IPS-15b (cell line): ENCODE measurements at regions not wholly inside any gene's neighbourhood (a gene's known extent, or its start where the extent isn't known, plus 50 kb on each side); places are given as distances from the start of the nearest gene placed in this dataset.

Experiments used
- H3K27me3 ChIP-seq: one replicate; pipeline ENCODE4 v1.6.1; 2013; ENCODE audit warnings: low read length; ENCODE audit not compliant: control insufficient read depth, insufficient read depth
- H3K36me3 ChIP-seq: one replicate; pipeline ENCODE4 v1.6.1; 2013; ENCODE audit warnings: low read length; ENCODE audit not compliant: control insufficient read depth, insufficient read depth
- H3K4me1 ChIP-seq: one replicate; pipeline ENCODE4 v1.6.1; 2013; ENCODE audit warnings: mild to moderate bottlenecking, low read length; ENCODE audit not compliant: control insufficient read depth, insufficient read depth
- H3K4me3 ChIP-seq: one replicate; pipeline ENCODE4 v1.5.1; 2013; ENCODE audit warnings: low read depth, low read length
- H3K9ac ChIP-seq: one replicate; pipeline ENCODE4 v1.6.1; 2013; ENCODE audit warnings: low read depth, mild to moderate bottlenecking, low read length
- H3K9me3 ChIP-seq: one replicate; pipeline ENCODE4 v1.6.1; 2013; ENCODE audit warnings: mild to moderate bottlenecking, low read length; ENCODE audit not compliant: control insufficient read depth, insufficient read depth

DNA sequence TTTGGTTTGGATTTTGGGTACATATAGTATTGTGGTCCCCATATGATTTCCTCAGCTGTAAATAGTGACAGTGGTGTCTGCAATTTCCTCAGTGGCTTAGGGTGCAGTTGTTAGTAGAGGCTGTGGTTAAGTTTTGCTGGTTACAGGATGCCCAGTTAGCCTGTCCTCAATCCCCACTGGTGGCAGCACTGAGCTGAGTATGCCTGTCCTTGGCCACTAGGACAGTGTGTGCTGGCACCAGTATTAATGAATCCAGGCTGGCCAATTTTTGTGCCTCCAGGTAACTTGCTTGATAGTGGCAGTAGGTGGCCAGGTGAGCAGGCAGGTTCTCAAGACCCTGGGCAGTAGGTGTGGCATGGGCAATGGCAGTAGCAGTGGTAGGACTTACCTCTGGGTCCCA lies 973.1 kb downstream of the TMEM182 start:
- no peaks in the 10 kb centered on the region for H3K4me1 ChIP-seq
- H3K27me3 ChIP-seq, result no peaks in the 10 kb centered on the region
- no peak overlapping the region for H3K4me3 ChIP-seq
- H3K36me3 ChIP-seq, result no peaks in the 10 kb centered on the region
- no peaks in the 10 kb centered on the region for H3K9me3 ChIP-seq
- H3K9ac ChIP-seq, result no peak overlapping the region

GRCh38 chr2:103738108-103738507 lies 976.3 kb downstream of the TMEM182 start:
- Histone ChIP-seq H3K4me3 (no peak overlapping the region), H3K9me3 (no peaks in the 10 kb centered on the region), H3K4me1 (no peaks in the 10 kb centered on the region)

GRCh38 chr2:103738606-103739005 lies 976.8 kb downstream of the TMEM182 start:
- Histone ChIP-seq H3K4me1 (no peaks in the 10 kb centered on the region), H3K4me3 (no peak overlapping the region), H3K36me3 (no peaks in the 10 kb centered on the region), H3K9me3 (no peaks in the 10 kb centered on the region), H3K9ac (no peak overlapping the region), H3K27me3 (no peaks in the 10 kb centered on the region)

More at GRCh38 chr2:103738108-103738507, 976.3 kb downstream of the TMEM182 start:
- Histone ChIP-seq H3K27me3 (no peaks in the 10 kb centered on the region), H3K9ac (no peak overlapping the region), H3K36me3 (no peaks in the 10 kb centered on the region)

- Histone ChIP-seq H3K36me3 (no peaks in the 10 kb centered on the region), H3K27me3 (no peaks in the 10 kb centered on the region), H3K9ac (no peak overlapping the region), H3K9me3 (no peaks in the 10 kb centered on the region), H3K4me3 (no peak overlapping the region), H3K4me1 (no peaks in the 10 kb centered on the region)
Observed at GRCh38 chr2:103739186-103739585, 977.4 kb downstream of the TMEM182 start.

DNA sequence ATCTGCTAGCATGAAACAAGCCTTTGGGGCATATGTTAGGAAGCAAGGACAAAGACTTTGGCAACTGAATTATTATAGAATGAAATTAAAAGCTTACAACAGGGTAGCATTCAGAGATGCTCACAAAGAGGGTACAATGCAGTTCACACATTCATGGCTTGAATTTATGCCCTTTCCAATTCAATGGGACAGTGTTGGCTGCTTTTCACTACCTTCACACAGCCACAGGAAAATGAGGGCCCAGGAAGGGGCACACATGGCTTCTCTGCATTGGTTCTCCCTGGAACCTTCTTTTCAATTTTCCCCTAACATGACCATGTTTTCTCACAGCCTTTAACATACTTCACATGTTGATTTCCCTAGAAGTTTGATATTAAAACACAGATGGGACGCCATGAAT lies 978.1 kb downstream of the TMEM182 start:
- Histone ChIP-seq H3K27me3 (no peaks in the 10 kb centered on the region), H3K9me3 (no peaks in the 10 kb centered on the region), H3K9ac (no peak overlapping the region), H3K36me3 (no peaks in the 10 kb centered on the region), H3K4me1 (no peaks in the 10 kb centered on the region), H3K4me3 (no peak overlapping the region)

DNA sequence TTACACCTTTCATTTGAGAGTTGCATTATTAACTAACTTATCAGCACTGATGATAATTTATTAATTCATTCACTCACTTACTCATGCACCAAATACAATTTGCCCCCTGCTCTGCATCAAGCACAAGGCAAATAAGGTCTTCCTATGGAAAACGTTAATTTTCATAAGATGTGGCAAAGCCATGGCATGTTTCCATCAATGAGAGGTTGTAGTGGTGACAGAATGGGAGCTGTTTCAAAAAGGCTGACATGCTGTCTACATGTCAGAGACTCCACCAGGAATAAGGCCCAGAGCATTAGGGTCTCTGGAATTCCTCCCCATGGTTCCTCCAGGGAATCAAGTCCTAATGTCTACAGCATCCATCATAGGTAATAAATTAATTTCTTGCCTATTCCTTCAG lies 978.8 kb downstream of the TMEM182 start:
- Histone ChIP-seq H3K9ac (no peak overlapping the region), H3K27me3 (no peaks in the 10 kb centered on the region), H3K4me1 (no peaks in the 10 kb centered on the region), H3K36me3 (no peaks in the 10 kb centered on the region), H3K4me3 (no peak overlapping the region), H3K9me3 (no peaks in the 10 kb centered on the region)

- Histone ChIP-seq H3K36me3 (no peaks in the 10 kb centered on the region), H3K27me3 (no peaks in the 10 kb centered on the region), H3K4me3 (no peak overlapping the region), H3K4me1 (no peaks in the 10 kb centered on the region), H3K9ac (no peak overlapping the region), H3K9me3 (no peaks in the 10 kb centered on the region)
Observed at GRCh38 chr2:103743195-103743594, 981.4 kb downstream of the TMEM182 start.

GRCh38 chr2:103754530-103754929 lies 992.7 kb downstream of the TMEM182 start:
- no peaks in the 10 kb centered on the region for H3K9me3 ChIP-seq
- H3K4me3 ChIP-seq, result no peak overlapping the region
- no peaks in the 10 kb centered on the region for H3K36me3 ChIP-seq
- no peak overlapping the region for H3K9ac ChIP-seq
- H3K27me3 ChIP-seq, result no peaks in the 10 kb centered on the region
- no peaks in the 10 kb centered on the region for H3K4me1 ChIP-seq

- H3K9me3 ChIP-seq, result no peaks in the 10 kb centered on the region
Observed at GRCh38 chr2:103773884-103774283, 1012.1 kb downstream of the TMEM182 start.

GRCh38 chr2:103780088-103780702 lies 1018.4 kb downstream of the TMEM182 start:
- Histone ChIP-seq H3K9me3 (no peaks in the 10 kb centered on the region), H3K36me3 (no peaks in the 10 kb centered on the region), H3K27me3 (peaks cover 6% of the 10 kb centered on the region), H3K4me3 (no peak overlapping the region), H3K9ac (no peak overlapping the region), H3K4me1 (no peaks in the 10 kb centered on the region)

More at GRCh38 chr2:103773884-103774283, 1012.1 kb downstream of the TMEM182 start:
- H3K27me3 ChIP-seq, result no peaks in the 10 kb centered on the region
- peaks cover 4% of the 10 kb centered on the region for H3K4me1 ChIP-seq
- no peak overlapping the region for H3K9ac ChIP-seq
- H3K36me3 ChIP-seq, result no peaks in the 10 kb centered on the region
- no peak overlapping the region for H3K4me3 ChIP-seq

DNA sequence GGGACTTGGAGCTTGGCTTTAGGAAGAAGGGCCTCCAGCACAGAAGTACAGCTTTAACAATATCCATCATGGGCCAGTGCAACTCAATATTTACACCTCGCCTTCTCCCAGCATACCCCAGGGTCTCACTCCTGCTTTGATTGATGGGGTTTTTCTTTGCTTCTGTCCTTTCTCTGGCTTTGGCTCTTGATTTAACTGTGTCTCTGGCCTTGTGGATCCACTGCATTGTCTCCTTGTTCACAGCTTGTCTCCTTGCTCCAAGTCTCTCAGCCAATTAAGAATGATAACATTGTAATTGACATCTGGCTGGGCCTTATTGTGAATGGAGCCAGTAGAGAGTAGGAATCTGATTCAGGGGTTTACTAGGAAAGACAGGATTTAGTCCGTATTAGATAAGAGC lies 1019.5 kb downstream of the TMEM182 start:
- H3K9ac ChIP-seq, result no peak overlapping the region
- H3K4me3 ChIP-seq, result no peak overlapping the region
- no peaks in the 10 kb centered on the region for H3K4me1 ChIP-seq
- no peaks in the 10 kb centered on the region for H3K36me3 ChIP-seq
- H3K9me3 ChIP-seq, result no peaks in the 10 kb centered on the region
- peaks cover 6% of the 10 kb centered on the region for H3K27me3 ChIP-seq

- Histone ChIP-seq H3K9ac (no peak overlapping the region), H3K36me3 (no peaks in the 10 kb centered on the region), H3K4me3 (no peak overlapping the region), H3K27me3 (peaks cover 27% of the 10 kb centered on the region), H3K4me1 (no peaks in the 10 kb centered on the region), H3K9me3 (no peaks in the 10 kb centered on the region)
Observed at GRCh38 chr2:103784261-103784660, 1022.4 kb downstream of the TMEM182 start.
